ENCODE measurements at regions not wholly inside any gene's neighbourhood (a gene's known extent, or its start where the extent isn't known, plus 50 kb on each side); places are given as distances from the start of the nearest gene placed in this dataset.

DNA sequence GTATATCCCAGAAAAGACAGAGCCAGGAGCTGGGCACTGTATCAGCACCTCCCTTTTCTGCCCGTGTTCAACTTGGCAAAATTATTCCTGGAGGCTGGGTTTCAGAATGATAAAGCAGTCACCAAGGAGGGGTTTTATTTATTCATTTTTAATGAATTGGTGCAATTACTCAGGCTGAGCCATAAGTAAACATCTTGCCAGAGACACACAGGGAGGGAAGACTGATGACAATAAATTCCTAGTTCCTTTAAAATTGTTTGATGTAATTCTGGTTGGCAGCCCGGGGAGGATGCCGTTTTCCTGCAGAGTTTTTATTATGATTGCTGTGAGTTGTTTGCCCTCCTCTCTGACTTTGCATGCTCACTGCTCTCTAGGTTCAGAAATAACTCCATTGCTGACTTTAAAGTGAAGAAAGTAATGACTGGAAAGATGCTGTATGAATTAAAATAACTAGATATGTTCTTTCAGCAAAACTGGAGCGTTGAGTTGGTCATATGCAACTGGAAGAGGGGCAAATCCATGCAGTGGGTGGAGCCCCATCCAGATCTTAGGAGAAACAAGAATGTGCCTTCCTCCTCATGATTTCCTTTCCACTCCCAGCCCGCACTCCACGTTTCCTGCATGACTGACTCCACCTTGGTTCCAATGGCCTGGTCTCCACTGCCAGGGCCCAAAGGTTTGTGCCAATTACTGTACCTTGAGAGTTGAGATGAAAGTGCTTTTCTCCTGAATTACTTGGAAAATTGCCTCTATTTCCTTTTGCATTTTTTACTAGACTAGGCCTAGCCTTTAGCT is 182.1 kb downstream of the RFC3 start:
- Histone ChIP-seq H3K27ac (ENCODE audit: low read depth, low read length) (no peak overlapping the region), H4K20me1 (ENCODE audit: insufficient read depth, low read length) (no peaks in the 10 kb centered on the region), H3K4me1 (ENCODE audit: insufficient read depth, low read length) (no peaks in the 10 kb centered on the region), H2AFZ (ENCODE audit: low read length) (no peak overlapping the region), H3K27me3 (ENCODE audit: insufficient read depth, low read length) (no peaks in the 10 kb centered on the region), H3K9me3 (ENCODE audit: low read depth, low read length) (no peaks in the 10 kb centered on the region), H3K79me2 (ENCODE audit: insufficient read depth, low read length) (no peaks in the 10 kb centered on the region), H3K4me2 (ENCODE audit: insufficient read depth, low read length) (no peak overlapping the region), H3K36me3 (ENCODE audit: insufficient read depth, low read length) (no peaks in the 10 kb centered on the region), H3K4me3 (ENCODE audit: insufficient read depth, low read length) (no peak overlapping the region)
- TF ChIP-seq, protein P1, sequence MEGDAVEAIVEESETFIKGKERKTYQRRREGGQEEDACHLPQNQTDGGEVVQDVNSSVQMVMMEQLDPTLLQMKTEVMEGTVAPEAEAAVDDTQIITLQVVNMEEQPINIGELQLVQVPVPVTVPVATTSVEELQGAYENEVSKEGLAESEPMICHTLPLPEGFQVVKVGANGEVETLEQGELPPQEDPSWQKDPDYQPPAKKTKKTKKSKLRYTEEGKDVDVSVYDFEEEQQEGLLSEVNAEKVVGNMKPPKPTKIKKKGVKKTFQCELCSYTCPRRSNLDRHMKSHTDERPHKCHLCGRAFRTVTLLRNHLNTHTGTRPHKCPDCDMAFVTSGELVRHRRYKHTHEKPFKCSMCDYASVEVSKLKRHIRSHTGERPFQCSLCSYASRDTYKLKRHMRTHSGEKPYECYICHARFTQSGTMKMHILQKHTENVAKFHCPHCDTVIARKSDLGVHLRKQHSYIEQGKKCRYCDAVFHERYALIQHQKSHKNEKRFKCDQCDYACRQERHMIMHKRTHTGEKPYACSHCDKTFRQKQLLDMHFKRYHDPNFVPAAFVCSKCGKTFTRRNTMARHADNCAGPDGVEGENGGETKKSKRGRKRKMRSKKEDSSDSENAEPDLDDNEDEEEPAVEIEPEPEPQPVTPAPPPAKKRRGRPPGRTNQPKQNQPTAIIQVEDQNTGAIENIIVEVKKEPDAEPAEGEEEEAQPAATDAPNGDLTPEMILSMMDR (IDR thresholded peaks at IDR 0.05; ENCODE audit: extremely low read depth, low read depth, low read length), result no peak
- no peak for DNase-seq (ENCODE audit: insufficient read length, low spot score, missing footprints)

DNA sequence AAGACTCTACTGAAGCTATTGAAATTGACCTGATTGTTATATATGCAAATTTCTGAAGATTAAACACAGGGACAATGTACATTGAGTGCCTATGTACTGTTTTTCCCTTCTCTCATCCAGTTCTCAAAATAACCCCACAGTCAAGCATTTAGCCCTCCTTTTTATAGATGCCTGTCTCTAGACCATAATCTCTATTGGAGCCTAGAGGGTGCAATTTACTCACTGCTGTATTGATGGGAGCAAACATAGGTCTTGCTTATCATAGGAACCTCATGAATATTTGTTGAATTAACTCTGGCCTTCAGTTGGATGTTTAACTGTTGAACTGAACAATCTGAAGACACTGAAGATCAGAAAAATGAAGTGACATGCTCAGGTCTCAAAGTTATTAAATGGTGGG is 183.0 kb downstream of the RFC3 start:
- no peaks in the 10 kb centered on the region for H3K27me3 ChIP-seq (ENCODE audit: insufficient read depth, low read length)
- no peak for DNase-seq (ENCODE audit: insufficient read length, low spot score, missing footprints)
- no peaks in the 10 kb centered on the region for H3K9me3 ChIP-seq (ENCODE audit: low read depth, low read length)
- H3K79me2 ChIP-seq (ENCODE audit: insufficient read depth, low read length), result no peaks in the 10 kb centered on the region
- no peaks in the 10 kb centered on the region for H3K36me3 ChIP-seq (ENCODE audit: insufficient read depth, low read length)
- no peak overlapping the region for H2AFZ ChIP-seq (ENCODE audit: low read length)
- no peak overlapping the region for H3K4me2 ChIP-seq (ENCODE audit: insufficient read depth, low read length)
- no peaks in the 10 kb centered on the region for H4K20me1 ChIP-seq (ENCODE audit: insufficient read depth, low read length)
- no peak overlapping the region for H3K4me3 ChIP-seq (ENCODE audit: insufficient read depth, low read length)
- H3K27ac ChIP-seq (ENCODE audit: low read depth, low read length), result no peak overlapping the region
- TF ChIP-seq, protein P1 (IDR thresholded peaks at IDR 0.05; ENCODE audit: extremely low read depth, low read depth, low read length), result no peak
- no peaks in the 10 kb centered on the region for H3K4me1 ChIP-seq (ENCODE audit: insufficient read depth, low read length)

DNA sequence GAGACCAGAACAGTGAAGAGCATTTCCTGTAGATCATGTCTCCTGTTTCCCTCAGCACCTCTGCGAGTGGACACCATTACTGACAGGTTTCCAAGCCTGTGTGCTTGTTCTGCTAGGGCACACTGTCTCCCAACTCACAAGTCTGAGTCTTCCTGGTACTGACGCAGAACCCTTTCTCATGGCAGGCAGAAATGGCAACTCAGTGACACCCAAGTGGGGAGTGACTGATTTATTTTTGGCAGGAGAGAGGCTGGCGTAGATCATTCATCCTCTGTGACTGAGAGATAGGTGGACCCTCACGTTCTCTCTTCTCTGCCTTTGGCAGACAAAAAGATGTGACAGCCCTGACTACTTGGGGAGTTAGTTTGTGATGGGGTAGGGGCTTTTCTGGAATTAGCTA is 183.4 kb downstream of the RFC3 start:
- no peak overlapping the region for H3K4me2 ChIP-seq (ENCODE audit: insufficient read depth, low read length)
- no peak for DNase-seq (ENCODE audit: insufficient read length, low spot score, missing footprints)
- no peak overlapping the region for H3K27ac ChIP-seq (ENCODE audit: low read depth, low read length)
- H3K79me2 ChIP-seq (ENCODE audit: insufficient read depth, low read length), result no peaks in the 10 kb centered on the region
- no peaks in the 10 kb centered on the region for H4K20me1 ChIP-seq (ENCODE audit: insufficient read depth, low read length)
- H3K4me3 ChIP-seq (ENCODE audit: insufficient read depth, low read length), result no peak overlapping the region
- H3K9me3 ChIP-seq (ENCODE audit: low read depth, low read length), result no peaks in the 10 kb centered on the region
- no peaks in the 10 kb centered on the region for H3K36me3 ChIP-seq (ENCODE audit: insufficient read depth, low read length)
- no peak overlapping the region for H2AFZ ChIP-seq (ENCODE audit: low read length)
- H3K4me1 ChIP-seq (ENCODE audit: insufficient read depth, low read length), result no peaks in the 10 kb centered on the region
- no peaks in the 10 kb centered on the region for H3K27me3 ChIP-seq (ENCODE audit: insufficient read depth, low read length)
- TF ChIP-seq, protein P1 (IDR thresholded peaks at IDR 0.05; ENCODE audit: extremely low read depth, low read depth, low read length), result no peak

DNA sequence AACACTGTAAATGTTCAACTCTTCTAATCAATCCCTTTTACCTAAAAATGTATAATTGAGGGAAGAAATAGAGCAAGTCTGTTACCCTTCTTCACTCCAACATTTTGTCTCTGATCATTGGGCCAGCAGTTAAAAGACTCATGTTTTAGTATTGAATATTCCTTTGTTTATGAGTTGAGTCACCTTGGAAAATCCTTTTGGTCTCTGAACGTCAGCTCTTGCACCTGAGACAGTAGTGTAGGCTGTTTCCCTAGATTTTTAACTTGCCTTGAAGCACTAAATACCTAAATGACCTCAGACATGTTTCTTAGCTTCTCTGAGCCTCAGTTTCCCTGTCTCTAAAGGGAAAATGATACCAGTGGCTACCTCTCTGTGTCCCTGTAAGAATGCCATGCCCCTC is 184.2 kb downstream of the RFC3 start:
- DNase-seq (ENCODE audit: insufficient read length, low spot score, missing footprints), result no peak
- H2AFZ ChIP-seq (ENCODE audit: low read length), result no peak overlapping the region
- H3K4me3 ChIP-seq (ENCODE audit: insufficient read depth, low read length), result no peak overlapping the region
- no peak overlapping the region for H3K4me2 ChIP-seq (ENCODE audit: insufficient read depth, low read length)
- no peaks in the 10 kb centered on the region for H3K36me3 ChIP-seq (ENCODE audit: insufficient read depth, low read length)
- TF ChIP-seq, protein P1 (IDR thresholded peaks at IDR 0.05; ENCODE audit: extremely low read depth, low read depth, low read length), result no peak
- no peak overlapping the region for H3K27ac ChIP-seq (ENCODE audit: low read depth, low read length)
- no peaks in the 10 kb centered on the region for H3K27me3 ChIP-seq (ENCODE audit: insufficient read depth, low read length)
- no peaks in the 10 kb centered on the region for H4K20me1 ChIP-seq (ENCODE audit: insufficient read depth, low read length)
- no peaks in the 10 kb centered on the region for H3K4me1 ChIP-seq (ENCODE audit: insufficient read depth, low read length)
- no peaks in the 10 kb centered on the region for H3K9me3 ChIP-seq (ENCODE audit: low read depth, low read length)
- no peaks in the 10 kb centered on the region for H3K79me2 ChIP-seq (ENCODE audit: insufficient read depth, low read length)
